ENCODE measurements at regions not wholly inside any gene's neighbourhood (a gene's known extent, or its start where the extent isn't known, plus 50 kb on each side); places are given as distances from the start of the nearest gene placed in this dataset.

DNA sequence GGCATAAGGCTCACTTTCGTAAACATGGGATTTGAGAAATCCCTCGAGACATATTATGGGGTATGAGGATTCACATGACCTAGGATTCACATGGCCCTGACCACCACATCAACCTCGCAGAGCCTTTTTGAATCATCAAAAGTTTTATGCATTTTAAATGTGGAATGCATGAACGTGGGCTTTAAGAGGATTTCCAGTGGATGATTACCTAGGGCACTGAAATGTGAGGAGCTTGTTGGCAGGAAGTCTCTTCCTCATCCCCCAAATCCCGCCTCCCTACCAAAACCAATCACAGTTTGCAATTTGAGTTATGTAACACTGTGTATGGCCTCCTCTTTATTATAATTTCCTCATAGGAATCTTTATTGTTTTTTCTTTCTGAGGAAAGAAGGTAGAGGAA, 659.6 kb upstream of the TBX3 start (continued):
- TF ChIP-seq SIX5 (IDR thresholded peaks at IDR 0.05; ENCODE audit: low read depth, low read length) (no peak), BRCA1 (IDR thresholded peaks at IDR 0.05; ENCODE audit: low read depth, low read length) (no peak), CBX5 (IDR thresholded peaks at IDR 0.05; ENCODE audit: low read depth, low read length) (no peak)
- TF ChIP-seq, protein P1, sequence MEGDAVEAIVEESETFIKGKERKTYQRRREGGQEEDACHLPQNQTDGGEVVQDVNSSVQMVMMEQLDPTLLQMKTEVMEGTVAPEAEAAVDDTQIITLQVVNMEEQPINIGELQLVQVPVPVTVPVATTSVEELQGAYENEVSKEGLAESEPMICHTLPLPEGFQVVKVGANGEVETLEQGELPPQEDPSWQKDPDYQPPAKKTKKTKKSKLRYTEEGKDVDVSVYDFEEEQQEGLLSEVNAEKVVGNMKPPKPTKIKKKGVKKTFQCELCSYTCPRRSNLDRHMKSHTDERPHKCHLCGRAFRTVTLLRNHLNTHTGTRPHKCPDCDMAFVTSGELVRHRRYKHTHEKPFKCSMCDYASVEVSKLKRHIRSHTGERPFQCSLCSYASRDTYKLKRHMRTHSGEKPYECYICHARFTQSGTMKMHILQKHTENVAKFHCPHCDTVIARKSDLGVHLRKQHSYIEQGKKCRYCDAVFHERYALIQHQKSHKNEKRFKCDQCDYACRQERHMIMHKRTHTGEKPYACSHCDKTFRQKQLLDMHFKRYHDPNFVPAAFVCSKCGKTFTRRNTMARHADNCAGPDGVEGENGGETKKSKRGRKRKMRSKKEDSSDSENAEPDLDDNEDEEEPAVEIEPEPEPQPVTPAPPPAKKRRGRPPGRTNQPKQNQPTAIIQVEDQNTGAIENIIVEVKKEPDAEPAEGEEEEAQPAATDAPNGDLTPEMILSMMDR (IDR thresholded peaks at IDR 0.05; ENCODE audit: control extremely low read depth in 1 of 3, insufficient read depth in 1 of 3, low read depth in 1 of 3, low read length in 3 of 3): no peak

All from H1 (cell line).